Kidney tubule cell (primary cell): ENCODE measurements at regions not wholly inside any gene's neighbourhood (a gene's known extent, or its start where the extent isn't known, plus 50 kb on each side); places are given as distances from the start of the nearest gene placed in this dataset.
A peak's percentile ranks its signal among the peaks of the same experiment; 100 is the strongest.
"Not testable (repeated sequence)": the region's sequence is repeated elsewhere in the genome, so short reads cannot be mapped to it uniquely, and the experiment has no call there.

Experiments
- DNase-seq: peaks from one replicate; pipeline ENCODE4 v3.0.0-alpha.2; 2018; ENCODE audit warnings: low spot score

DNA sequence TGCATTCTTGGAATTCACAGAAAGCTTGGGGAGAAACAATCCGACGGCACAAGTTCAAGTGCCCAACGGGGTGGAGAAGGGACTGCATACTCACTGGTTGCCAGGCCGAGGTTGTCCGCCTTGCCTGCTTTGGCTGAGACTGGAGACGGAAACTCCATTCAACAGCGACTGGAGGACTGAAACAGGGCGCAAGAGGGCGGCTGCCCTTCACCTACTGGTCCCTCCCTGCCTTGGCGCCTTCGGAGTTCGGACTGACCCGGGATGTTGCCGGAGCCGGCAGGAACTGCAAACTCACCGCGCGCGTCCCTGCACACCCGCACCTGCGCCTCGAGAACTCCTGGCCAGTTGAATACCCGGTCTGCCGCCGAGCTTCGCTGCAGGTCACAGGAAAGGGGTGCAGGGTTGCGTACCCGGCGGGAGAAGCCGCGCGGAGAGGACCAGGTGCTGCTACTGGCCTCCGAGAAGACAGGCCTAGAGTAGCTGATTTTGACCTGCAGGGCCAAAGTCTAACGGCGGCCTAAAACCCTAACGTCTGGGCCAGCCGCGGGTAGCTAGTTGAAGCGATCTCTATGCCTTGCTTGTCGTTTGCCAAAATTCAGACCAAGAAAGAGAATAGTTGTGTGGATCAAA, 132.9 kb downstream of the FAM72B start:
- DNase-seq: not testable (repeated sequence)

DNA sequence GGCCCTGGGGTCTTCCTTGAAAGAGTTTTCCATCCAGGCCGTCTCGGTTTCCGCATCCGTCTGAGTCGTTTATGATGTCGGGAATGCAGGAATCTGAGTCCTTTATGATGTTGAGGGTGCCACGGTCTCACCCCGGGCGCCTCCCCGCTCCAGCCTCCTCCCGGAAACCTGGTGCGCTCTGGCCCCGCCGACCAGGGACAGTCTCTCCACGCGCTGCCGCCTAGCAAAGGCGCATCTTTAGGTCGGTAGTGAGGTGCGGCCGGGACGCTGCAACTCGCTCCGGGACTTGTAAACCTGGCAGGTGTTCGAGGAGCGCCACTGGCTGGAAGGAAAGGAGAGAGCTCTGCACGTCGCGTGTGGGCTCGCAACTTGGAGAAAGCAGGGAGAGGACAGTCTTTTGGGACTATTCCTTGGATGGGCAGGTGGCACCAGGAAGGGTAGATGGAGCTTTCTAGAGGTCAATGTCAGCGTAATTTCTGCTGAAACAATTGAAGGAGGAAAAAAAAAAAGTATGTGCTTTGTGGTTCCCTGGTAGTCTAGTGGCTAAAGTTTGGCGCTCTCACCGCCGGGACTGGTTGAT, 132.0 kb downstream of the FAM72B start:
- not testable (repeated sequence) for DNase-seq

DNA sequence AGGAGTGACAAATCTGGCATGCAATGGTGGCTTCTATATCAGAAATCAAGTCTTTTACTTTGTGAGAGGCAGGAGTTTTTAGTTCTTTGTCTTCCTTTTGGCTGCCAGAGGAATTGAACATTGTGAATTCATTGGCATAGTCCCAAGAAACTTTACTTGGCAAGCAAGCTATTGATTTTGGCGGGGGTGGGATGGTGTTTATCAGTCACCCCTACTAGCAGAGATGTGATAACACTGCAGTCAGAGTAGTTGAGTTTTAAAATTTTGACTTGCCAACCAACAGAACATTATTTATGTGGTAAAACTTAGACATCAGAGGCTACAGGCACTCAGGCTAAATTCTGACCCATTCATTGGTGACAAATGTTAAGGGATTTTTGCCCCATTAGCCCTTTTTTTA, 129.2 kb downstream of the FAM72B start:
- DNase-seq: not testable (repeated sequence)

DNA sequence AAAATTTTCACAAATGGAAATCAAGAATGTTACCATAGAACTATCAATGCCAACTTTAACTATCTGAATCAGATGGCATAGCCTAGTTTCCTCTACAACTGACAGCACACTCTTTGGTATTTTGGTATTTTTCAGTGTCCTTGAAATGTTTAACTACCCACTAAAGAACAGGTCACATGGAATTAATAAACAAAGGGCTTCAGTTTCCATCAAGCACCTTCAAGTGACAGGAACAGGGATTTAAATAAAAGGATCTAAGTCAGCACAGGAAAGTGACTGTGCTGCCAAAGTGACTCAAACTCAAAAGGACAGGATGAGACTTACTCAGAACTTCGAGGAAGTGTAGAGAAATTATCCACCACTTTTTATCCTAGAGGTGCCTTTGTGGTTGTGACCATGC, 117.2 kb downstream of the FAM72B start:
- not testable (repeated sequence) for DNase-seq

DNA sequence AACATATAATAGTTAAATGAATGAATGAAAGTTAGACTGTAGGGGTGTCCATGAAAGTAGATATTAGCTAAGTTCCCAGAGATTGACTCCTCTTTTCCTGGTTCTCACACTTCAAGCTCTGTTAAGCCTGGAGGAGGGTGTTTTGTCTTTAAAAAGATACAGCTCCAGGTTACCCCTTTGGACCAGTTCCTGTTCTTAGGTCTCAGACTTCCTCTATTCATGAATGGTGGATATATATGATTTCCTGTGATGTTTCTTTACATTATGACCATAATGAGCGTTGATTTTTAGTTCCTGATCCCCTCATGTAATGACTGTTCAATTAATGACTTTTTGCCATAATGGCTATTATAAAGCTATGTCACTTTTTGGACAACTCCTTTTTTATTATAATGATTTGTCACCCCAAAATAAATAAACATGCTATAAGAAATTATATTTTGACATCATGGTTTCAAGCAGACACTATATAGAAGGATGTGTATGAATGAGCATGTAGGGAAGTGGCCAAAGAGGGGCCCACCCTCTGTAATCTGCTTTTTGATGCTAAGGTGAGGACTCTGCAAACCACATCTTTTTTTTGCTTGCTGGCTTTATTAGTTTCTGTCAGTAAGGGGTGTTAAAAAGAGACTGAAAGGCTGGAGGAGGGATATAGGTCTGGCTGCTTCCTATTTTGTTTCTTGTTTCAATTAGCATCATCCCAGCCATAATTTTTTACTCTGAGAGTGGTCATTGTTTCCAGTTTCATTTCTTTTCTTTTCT, 115.2 kb downstream of the FAM72B start:
- DNase-seq: not testable (repeated sequence)

DNA sequence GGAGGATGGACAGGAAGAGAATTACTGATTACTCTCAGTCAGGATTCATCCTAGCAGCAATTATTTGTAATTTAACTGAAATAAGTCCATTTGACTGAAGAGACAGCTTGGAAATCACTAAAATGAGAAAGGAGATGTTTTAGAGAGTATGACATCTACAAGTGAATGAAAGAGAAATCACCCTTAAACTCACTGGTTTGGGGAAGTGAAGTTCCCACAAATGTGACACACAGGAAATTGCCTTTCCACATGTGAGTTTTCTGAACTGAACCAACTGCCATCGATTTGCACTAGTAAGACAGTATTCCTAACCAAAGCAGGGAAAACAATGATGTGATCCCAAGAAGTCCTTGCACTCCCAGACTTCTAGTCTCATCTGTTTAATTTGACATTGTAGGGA, 110.3 kb downstream of the FAM72B start:
- not testable (repeated sequence) for DNase-seq

DNA sequence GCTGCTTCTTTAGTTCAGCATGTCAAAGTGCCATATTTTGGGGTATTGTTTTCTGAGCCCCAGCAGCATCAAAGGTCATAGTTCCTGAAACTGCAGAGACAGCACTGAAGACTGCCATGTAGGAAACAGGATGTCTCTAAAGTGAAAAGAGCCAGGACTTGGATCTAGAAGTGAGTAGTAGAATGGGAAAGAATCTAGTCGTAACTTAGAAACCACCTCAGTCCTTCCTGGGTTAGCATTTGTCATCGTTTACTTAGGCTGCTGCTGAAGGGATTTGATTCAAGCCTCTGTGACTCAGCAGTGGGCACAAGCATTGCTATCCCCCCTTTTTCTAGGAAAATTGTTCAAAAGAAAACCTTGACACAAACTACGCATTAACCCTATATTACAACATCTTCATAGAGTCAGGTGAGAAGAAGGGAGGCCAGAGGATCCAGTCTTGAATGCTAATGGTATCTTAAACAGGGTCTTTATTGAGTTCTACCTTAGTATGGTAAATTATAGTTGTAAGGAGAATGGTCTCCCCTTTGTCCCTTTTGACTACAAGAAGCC, 108.8 kb downstream of the FAM72B start:
- DNase-seq: not testable (repeated sequence)

DNA sequence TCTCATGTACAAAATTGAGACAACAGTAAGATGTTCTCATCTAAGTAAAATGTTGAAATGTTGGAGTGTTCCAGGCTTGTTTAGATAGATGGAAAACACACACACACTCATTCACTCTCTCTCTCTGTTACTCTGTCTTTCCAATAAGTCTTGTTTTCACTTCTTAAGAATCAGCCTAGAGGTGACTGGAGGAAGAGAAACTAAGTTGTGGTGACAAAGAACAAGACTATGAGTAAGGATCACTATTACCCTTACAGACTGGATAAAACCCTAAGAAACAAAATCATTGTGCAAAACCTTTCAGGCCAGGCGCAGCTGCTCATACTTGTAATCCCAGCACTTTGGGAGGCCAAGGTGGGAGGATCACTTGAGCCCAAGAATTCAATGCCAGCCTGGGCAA, 107.5 kb downstream of the FAM72B start:
- not testable (repeated sequence) for DNase-seq

DNA sequence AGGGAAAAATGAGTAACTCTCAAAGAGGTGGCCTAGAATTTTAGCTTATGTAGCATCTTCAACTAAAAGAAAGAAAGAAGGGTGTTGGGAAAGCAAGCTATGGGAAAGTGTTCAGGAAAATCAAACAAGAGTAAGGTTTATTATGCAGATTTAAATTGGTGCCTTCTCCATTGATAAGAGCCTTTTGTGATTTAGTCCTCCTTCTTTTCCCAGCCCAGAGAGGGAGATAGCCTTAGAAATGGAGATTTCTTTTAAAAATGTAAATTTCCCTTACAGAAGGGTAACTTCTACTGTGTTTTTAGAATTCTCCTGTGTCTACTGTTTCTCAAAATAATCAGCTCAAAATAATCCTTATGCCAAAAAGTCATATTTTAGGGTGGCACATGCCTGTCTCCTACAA, 104.5 kb downstream of the FAM72B start:
- not testable (repeated sequence) for DNase-seq

DNA sequence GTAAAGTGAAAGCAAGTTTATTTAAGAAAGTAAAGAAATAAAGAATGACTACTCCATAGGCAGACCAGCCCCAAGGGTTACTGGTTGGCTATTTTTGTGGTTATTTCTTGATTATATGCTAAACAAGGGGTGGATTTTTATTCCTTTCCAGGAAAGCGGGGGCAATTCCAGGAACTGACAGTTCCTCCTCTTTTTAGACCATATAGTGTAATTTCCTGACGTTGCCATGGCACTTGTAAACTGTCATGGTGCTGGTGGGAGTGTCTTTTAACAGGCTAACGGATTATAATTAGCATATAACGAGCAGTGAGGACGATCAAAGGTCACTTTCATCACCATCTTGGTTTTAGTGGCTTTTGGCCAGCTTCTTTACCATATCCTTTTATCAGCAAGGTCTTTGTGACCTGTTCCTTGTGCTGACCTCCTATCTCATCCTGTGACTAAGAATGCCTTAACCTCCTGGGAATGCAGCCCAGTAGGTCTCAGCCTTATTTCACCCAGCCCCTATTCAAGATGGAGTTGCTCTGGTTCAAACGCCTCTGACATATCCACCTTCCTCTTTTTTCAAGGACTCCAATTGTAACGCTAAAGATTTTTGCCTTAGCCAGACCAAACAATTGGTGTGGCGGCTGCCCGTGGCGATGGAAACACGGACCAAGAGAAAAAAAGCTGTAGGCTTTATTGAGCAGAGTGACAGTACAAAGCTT, 103.8 kb downstream of the FAM72B start:
- DNase-seq: not testable (repeated sequence)

DNA sequence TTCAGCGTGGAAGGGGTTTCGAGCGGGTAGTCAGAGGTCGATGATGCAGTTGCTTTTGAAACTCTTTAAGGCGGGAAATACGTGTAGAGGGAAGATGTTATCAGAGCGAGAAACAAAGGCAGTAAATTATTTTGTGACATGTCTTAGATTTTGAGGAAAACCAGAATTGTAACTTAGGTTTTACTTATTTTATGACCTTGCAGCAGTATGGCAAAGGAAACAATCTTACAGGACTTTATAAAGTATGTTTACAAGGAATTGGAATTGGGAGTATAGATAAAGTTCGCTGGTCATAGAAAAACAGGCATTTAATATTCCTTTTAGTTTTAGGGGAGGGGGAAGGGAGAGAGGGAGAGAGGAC, 103.3 kb downstream of the FAM72B start:
- not testable (repeated sequence) for DNase-seq

DNA sequence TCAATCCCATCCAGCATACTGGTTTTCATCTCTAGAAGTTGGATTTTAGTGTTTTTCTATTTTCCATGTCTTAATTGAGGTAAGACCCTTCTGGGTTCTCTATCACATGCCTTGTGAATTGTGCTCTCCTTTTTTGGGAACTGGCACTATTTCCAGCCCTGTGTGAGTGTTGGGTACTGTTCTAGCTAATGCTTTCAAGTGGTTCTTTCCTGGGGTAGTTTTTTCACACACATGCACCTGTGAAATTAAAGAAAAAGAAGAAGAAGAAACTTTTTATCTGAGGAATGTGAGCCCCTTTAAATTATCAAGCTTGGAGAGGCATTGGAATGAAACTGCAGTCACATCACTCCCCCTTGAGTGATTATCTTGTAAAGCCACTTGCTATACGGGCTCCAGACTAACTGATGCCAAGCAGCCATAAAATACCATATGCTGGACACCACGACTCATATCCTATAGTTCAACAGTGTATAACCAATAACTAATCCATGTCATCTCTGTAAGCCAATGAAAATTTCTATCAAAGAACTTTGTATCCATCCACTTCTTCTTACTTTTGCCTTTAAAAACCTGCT, 102.4 kb downstream of the FAM72B start:
- DNase-seq: not testable (repeated sequence)

DNA sequence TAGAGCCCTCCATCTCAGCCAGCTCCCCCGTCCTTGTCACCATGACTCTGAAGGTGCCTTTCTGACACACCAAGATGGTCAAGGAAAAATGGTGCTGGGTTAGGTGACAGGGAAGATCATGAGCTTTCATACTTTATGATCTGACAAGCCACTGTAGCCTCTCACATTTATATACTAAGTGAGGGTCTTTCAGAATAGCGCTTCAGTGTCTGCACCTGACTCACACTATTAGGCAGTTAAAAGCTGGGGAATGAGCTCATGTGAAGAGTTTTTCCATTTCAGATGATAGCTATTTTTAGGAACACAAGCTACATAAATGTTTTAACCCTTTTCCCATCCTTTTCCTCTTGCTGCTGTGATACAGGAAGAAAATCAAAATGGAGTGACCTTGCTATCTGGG, 101.1 kb downstream of the FAM72B start:
- DNase-seq: not testable (repeated sequence)

DNA sequence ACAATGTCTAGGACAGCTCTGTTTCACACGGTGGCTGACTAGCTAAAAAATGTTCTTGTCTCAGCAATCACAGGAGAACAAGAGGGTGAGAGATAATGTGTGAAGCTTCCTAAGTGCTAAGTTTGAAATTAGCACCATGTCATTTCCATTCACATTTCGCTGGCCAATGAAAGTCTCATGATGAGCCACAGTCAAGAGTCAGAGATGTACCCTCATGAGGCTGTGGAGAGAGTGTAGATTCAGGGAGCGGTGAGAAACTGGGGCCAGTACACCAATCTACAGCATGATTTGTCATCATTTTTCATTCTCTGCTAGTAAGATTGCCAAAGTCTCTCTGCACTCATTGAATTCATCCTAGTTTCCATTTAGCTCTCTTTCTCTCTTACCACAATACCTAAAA, 97.9 kb downstream of the FAM72B start:
- DNase-seq: not testable (repeated sequence)

DNA sequence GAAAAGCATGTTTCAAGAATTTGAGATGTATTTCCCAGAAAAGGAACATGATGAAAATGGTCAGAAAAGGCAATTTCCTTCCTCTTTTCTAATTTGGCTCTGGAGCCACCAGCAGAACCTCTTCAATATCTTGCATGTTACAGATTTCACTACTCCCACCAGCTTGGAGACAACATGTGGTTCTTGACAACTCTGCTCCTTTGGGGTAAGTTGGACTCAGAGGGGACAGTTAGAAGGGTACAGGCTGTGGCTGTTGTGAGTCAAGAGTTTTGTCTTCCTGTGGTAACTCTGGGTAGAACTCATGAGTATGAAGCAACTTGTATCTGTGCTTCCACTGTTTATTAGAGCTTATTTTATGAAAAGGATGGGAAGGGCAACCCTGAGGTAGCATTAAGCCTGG, 96.9 kb downstream of the FAM72B start:
- DNase-seq: not testable (repeated sequence)

DNA sequence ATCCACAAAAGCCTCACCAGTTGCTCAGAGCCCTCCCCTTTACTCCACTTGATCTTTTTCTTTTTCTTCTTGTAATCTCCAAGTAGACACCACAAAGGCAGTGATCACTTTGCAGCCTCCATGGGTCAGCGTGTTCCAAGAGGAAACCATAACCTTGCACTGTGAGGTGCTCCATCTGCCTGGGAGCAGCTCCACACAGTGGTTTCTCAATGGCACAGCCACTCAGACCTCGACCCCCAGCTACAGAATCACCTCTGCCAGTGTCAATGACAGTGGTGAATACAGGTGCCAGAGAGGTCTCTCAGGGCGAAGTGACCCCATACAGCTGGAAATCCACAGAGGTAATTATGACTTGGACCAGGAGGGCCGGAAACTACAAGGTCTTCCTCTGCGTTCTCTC, 95.6 kb downstream of the FAM72B start:
- DNase-seq: not testable (repeated sequence)

DNA sequence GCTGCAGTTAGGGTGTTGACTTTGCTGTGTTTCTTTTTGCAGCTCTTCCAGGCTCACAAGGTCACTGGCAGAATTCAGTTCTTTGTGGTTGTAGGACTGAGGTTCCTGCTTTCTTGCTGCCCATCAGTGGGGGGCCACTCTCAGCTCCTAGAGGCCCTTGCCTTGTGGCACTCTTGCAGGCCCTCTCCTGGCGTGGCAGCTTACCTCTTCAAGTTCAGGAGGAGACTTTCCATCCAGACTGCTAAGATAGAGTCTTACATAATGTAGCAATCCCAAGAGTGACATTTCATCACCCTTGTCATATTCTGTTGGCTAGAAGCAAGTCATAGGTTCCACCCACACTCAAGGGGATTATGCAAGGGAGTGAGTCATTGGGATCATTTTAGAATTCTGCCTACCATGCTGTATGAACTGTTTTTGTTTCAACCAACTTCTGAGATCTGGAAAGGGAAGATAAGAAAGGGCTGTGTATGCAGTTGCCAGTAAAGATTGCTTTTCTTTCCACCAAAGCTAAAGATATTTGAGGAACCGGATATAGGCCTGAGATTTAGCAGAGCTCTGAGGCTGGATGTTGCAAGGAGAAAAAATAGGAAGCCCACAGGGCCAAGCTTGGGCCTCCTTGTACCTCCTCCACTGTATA, 91.7 kb downstream of the FAM72B start:
- DNase-seq: not testable (repeated sequence)

DNA sequence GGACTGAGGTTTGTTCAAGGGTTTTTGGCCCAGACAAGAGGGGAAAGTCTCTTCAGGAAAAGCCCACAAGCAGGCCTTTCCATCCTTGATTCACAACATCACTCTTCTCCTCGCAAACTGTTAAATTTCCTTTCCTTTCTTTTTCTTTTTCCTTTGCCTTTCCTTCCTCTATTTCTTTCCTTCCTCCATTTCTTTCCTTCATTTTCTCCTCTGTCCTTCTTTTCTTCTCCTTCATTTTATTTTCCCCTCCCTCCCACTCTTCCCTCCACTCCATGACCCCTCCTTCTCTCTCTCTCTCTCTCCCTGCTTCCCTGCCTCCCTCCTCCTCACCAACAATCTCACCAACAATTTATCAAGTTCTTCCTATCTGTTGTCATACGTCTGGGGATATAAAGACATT, 89.1 kb downstream of the FAM72B start:
- DNase-seq: not testable (repeated sequence)

DNA sequence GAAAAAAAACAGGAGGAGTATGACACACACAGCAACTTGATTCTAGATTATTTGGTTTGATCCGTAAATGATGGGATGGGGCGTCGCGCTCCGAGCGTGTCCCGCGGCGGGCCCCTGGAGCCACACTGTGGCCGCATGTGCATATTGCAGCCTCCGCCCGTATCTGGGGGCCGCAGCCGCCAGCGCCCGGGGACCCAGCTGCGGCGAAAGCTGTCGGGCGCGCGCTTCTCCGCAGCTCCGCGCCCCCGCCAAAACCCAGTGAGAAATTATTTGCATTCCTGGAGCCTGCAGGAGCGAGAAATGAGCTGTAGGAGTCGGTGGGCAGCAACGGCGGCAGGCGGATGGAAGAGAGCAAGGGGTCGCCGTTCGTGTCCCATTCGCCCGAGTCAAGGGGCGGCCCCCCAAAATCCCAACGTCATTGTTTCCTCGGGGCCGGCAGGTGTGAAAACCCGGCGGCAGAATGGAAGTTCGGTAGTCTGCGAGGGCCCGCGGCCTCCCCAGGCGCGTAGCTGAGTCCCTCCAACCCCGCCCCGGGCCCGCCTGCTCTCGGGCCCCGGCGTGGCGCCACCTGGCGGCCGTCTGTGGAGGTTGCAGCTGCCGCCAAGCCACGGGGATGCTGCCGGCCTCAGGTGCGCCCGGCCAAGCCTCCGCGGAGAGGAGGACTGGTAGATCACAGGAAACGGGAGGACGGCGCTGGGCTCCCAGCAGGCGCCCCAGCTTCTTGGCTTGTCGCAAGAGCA, 86.8 kb downstream of the FAM72B start:
- peak; percentile 81 for DNase-seq

DNA sequence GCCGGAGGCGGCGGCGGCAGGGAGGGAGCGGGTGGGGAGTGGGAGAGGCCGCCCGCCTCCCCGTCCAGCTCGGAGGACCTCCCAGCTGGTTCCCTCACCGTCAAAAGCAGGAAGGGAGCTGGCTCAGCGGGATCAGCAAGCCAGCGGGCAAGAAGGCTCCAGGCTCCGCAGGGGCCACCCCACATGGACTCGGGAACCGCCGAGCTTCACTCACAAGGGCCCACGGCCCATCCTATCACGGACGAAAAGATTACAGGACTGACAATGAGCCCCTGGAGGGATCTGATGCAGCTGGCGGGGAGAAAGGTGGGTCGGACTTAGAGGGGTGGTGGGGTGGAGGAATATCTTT, 86.3 kb downstream of the FAM72B start:
- peak; percentile 24 for DNase-seq

DNA sequence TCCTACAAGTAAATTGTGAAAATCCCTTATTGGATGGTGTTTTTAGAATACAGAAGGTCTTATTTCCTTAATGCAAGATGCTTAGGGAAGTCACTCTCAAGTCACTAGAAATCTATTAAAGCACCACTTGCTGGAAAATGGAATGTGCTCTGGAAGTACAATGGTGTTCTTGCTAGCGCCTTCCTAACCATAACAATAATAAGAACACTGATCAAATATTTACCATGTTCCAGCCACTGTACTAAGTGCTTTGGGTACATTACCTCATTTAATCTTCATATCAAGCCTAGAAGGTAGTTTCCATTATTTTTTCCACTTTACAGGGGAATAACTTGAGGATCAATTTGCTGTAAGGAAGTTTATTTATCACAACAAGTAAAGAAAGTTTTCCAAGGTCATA, 75.1 kb downstream of the FAM72B start:
- DNase-seq: not testable (repeated sequence)
